Loucy (cell line): ENCODE measurements at regions not wholly inside any gene's neighbourhood (a gene's known extent, or its start where the extent isn't known, plus 50 kb on each side); places are given as distances from the start of the nearest gene placed in this dataset.

ENCODE experiments used
- H2AFZ ChIP-seq: fragments of 200-600 bp; sonication (generic); 2 replicates; pipeline ENCODE4 v1.6.0; 2016; ENCODE audit warnings: antibody characterized with exemption, mild to moderate bottlenecking, low read length, moderate library complexity
- H3F3A ChIP-seq: fragments of 200-600 bp; 2 replicates; pipeline ENCODE4 v1.6.0; 2016; ENCODE audit warnings: antibody characterized with exemption, low read depth, mild to moderate bottlenecking
- H3K27me3 ChIP-seq: fragments of 200-600 bp; sonication (generic); 2 replicates; pipeline ENCODE4 v1.6.1; 2014; ENCODE audit warnings: low read length, mild to moderate bottlenecking; ENCODE audit not compliant: insufficient read depth, poor library complexity, severe bottlenecking
- H3K36me3 ChIP-seq: fragments of 200-600 bp; sonication (generic); 2 replicates; pipeline ENCODE4 v1.6.1; 2016; ENCODE audit warnings: low read length; ENCODE audit not compliant: insufficient read depth
- H3K4me1 ChIP-seq: fragments of 200-600 bp; sonication (generic); 2 replicates; pipeline ENCODE4 v1.5.1; 2014; ENCODE audit warnings: low read length, mild to moderate bottlenecking; ENCODE audit not compliant: insufficient read depth, poor library complexity, severe bottlenecking
- H3K4me2 ChIP-seq: fragments of 200-600 bp; sonication (generic); 2 replicates; pipeline ENCODE4 v1.6.0; 2014; ENCODE audit warnings: antibody characterized with exemption, low read length, low read depth, mild to moderate bottlenecking; ENCODE audit not compliant: poor library complexity, severe bottlenecking
- H3K4me3 ChIP-seq: fragments of 200-600 bp; sonication (generic); 2 replicates; pipeline ENCODE4 v1.5.1; 2014; ENCODE audit warnings: low read length, mild to moderate bottlenecking, mixed read lengths; ENCODE audit not compliant: poor library complexity, severe bottlenecking
- H3K79me2 ChIP-seq: fragments of 200-600 bp; sonication (generic); 2 replicates; pipeline ENCODE4 v1.6.1; 2014; ENCODE audit warnings: low read length; ENCODE audit not compliant: insufficient read depth
- H3K9ac ChIP-seq: fragments of 200-600 bp; sonication (generic); 2 replicates; pipeline ENCODE4 v1.6.0; 2014; ENCODE audit warnings: mild to moderate bottlenecking, low read depth, low read length, moderate library complexity; ENCODE audit not compliant: poor library complexity, severe bottlenecking
- H3K9me2 ChIP-seq: fragments of 200-600 bp; sonication (generic); replicated peaks from 2 replicates; pipeline ENCODE4 v1.6.1; 2016; ENCODE audit warnings: low read depth, low read length, mixed read lengths
- H3K9me3 ChIP-seq: fragments of 200-600 bp; sonication (generic); 2 replicates; pipeline ENCODE4 v1.6.1; 2014; ENCODE audit warnings: mild to moderate bottlenecking, antibody characterized with exemption, low read length, low read depth; ENCODE audit not compliant: insufficient read depth
- H4K20me1 ChIP-seq: fragments of 200-600 bp; sonication (generic); 2 replicates; pipeline ENCODE4 v1.6.0; 2014; ENCODE audit warnings: antibody characterized with exemption, low read length, mild to moderate bottlenecking; ENCODE audit not compliant: insufficient read depth, poor library complexity, severe bottlenecking
- EZH2phosphoT487 ChIP-seq: fragments of 200-600 bp; IDR thresholded peaks from 2 replicates; pipeline ENCODE4 v1.6.1; 2018; ENCODE audit warnings: antibody characterized with exemption, mild to moderate bottlenecking, moderate library complexity, borderline replicate concordance
- TF ChIP-seq, protein P1 (sequence below): fragments of 200-600 bp; sonication (generic); conservative IDR thresholded peaks from 2 replicates; pipeline ENCODE4 v1.5.1; 2014; ENCODE audit warnings: mild to moderate bottlenecking, antibody characterized with exemption, low read length

DNA sequence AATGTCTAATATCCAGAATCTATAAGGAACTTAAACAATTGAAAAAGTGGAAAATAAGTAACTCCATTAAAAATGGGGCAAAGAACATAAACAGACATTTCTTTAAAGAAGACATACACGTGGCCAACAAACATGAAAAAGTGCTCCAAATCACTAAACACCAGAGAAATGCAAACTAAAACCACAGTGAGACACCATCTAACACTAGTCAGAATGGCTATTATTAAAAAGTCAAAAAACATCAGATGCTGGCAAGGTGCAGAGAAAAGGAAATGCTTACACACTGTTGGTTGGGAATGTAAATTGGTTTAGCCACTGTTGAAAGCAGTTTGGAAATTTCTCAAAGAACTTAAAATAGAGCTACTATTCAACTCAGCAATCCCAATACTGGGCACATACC is 169.2 kb upstream of the MANEA start:
- H4K20me1 ChIP-seq = no peaks in the 10 kb centered on the region
- H2AFZ ChIP-seq = no peak overlapping the region
- no peaks in the 10 kb centered on the region for H3K9me3 ChIP-seq

DNA sequence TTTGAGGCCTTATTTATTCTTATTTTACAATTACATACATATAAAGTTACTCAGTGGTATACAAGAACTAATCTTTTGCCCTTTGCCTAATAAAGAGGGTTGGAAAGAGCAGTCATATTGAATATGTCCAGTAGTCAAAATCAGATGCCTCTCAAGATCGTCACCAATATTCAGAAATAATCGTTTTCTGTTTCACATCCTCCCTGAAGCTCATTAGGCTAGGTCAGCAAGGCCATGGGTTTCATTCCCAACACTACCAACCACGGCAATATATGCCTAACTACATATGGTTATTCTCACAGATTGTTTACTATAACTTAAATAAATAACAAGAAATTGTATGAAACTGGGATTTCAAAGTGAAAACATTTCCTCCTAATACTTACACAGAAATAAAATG is 167.2 kb upstream of the MANEA start:
- Histone ChIP-seq H3K9ac (no peak overlapping the region), H4K20me1 (no peaks in the 10 kb centered on the region), H3K4me2 (no peak overlapping the region), H2AFZ (no peak overlapping the region), H3F3A (no peaks in the 10 kb centered on the region), H3K4me1 (no peaks in the 10 kb centered on the region), H3K79me2 (no peaks in the 10 kb centered on the region), H3K9me2 (no peaks in the 10 kb centered on the region), H3K27me3 (no peaks in the 10 kb centered on the region), H3K36me3 (no peaks in the 10 kb centered on the region), H3K9me3 (no peaks in the 10 kb centered on the region), H3K4me3 (no peak overlapping the region)
- TF ChIP-seq, protein P1, sequence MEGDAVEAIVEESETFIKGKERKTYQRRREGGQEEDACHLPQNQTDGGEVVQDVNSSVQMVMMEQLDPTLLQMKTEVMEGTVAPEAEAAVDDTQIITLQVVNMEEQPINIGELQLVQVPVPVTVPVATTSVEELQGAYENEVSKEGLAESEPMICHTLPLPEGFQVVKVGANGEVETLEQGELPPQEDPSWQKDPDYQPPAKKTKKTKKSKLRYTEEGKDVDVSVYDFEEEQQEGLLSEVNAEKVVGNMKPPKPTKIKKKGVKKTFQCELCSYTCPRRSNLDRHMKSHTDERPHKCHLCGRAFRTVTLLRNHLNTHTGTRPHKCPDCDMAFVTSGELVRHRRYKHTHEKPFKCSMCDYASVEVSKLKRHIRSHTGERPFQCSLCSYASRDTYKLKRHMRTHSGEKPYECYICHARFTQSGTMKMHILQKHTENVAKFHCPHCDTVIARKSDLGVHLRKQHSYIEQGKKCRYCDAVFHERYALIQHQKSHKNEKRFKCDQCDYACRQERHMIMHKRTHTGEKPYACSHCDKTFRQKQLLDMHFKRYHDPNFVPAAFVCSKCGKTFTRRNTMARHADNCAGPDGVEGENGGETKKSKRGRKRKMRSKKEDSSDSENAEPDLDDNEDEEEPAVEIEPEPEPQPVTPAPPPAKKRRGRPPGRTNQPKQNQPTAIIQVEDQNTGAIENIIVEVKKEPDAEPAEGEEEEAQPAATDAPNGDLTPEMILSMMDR = no peak
- no peak for TF ChIP-seq EZH2phosphoT487

More for the DNA sequence above, 169.2 kb upstream of the MANEA start:
- Histone ChIP-seq H3K36me3 (no peaks in the 10 kb centered on the region), H3K4me2 (no peak overlapping the region), H3K9ac (no peak overlapping the region), H3F3A (no peaks in the 10 kb centered on the region), H3K27me3 (no peaks in the 10 kb centered on the region), H3K4me1 (no peaks in the 10 kb centered on the region), H3K4me3 (no peak overlapping the region), H3K79me2 (no peaks in the 10 kb centered on the region), H3K9me2 (no peaks in the 10 kb centered on the region)
- TF ChIP-seq EZH2phosphoT487 = no peak
- TF ChIP-seq, protein P1 = no peak

DNA sequence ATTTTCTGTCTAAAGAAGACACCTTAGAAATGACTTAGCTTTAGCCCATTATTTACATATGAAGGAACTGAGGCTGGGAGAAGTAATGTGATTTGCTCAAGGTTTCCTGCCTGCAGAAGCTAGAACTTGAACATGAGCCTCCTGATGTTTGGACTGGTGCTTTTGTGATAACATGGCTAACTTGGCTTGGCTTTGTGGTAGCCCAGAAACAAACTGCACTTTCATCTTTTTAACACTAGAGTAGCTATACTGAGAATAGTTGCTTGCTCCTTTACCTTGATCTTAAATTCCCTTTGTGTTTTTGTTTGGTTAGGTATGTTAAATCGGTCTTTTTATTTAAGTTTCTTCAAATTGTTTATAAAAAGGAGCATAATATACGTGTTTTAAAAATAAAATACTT is 163.5 kb upstream of the MANEA start:
- Histone ChIP-seq H3K9ac (no peak overlapping the region), H4K20me1 (no peaks in the 10 kb centered on the region), H3K27me3 (no peaks in the 10 kb centered on the region), H3K4me2 (no peak overlapping the region), H3K36me3 (no peaks in the 10 kb centered on the region), H3F3A (no peaks in the 10 kb centered on the region), H3K9me3 (no peaks in the 10 kb centered on the region), H3K79me2 (no peaks in the 10 kb centered on the region), H2AFZ (no peak overlapping the region), H3K9me2 (no peaks in the 10 kb centered on the region), H3K4me1 (no peaks in the 10 kb centered on the region), H3K4me3 (no peak overlapping the region)
- TF ChIP-seq, protein P1 = no peak
- TF ChIP-seq EZH2phosphoT487 = no peak
